Colon (tissue), 2 donors: ENCODE measurements at regions not wholly inside any gene's neighbourhood (a gene's known extent, or its start where the extent isn't known, plus 50 kb on each side); places are given as distances from the start of the nearest gene placed in this dataset.

Source experiments
- FAIRE-seq: peaks from 2 replicates; lab custom pipeline; 2012; peaks lifted over from hg19 to GRCh38; lab: Jason Lieb, UNC
- donor health status: control.
- donor health status: control.

DNA sequence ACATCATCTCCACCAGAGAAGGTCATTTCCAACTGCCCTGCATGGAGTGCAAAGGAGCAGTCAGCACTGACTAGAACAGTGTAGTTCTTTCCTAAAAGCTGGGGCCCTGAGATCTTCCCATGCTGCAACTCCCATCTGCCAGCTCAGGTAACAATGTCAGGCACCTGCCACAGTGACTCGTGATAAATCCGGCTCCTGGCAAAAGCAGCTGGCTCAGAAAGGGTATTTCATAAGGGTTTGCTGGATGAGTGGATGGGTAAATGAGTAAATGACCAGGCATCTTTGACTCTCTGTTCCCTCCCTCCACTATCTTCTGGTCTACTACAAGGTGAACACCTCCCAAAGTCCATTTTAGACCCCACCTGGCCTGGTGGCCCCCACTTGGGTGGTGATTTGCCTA, 403.6 kb downstream of the NXPE2 start:
- no peak for FAIRE-seq

DNA sequence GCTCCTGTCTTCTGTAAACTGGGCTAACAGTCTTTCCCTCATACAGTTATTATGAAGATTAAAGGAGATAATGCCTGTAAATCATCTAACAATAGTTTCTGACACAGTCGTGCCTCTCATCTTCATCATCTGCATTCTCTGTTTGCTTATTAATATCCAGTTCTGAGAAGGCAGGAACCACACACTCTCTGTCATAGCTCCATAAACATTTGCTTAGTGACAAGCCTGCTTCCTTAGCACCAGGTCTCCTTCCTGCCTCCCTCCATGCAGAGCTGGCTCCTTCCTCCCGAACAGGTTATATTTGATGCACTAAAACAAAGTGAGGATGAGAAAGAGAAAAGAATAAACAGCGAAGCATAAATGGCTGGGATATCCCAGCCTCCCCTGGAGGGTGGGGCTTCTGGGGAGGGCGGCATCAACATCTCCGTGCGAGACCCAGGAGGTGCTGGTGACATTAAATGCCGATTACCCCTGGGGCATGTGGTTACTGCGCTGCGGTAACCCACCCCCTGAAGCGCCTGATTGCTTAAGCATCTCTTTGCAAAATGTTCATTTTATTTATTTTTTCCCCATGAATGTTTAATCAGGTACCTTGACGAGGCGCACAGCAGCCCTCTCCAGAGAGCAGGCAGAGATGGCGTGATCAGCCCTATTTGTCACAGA, 404.9 kb downstream of the NXPE2 start:
- FAIRE-seq: no peak

- FAIRE-seq: no peak
Observed at GRCh38 chr11:115084231-115084630, 405.9 kb downstream of the NXPE2 start.

DNA sequence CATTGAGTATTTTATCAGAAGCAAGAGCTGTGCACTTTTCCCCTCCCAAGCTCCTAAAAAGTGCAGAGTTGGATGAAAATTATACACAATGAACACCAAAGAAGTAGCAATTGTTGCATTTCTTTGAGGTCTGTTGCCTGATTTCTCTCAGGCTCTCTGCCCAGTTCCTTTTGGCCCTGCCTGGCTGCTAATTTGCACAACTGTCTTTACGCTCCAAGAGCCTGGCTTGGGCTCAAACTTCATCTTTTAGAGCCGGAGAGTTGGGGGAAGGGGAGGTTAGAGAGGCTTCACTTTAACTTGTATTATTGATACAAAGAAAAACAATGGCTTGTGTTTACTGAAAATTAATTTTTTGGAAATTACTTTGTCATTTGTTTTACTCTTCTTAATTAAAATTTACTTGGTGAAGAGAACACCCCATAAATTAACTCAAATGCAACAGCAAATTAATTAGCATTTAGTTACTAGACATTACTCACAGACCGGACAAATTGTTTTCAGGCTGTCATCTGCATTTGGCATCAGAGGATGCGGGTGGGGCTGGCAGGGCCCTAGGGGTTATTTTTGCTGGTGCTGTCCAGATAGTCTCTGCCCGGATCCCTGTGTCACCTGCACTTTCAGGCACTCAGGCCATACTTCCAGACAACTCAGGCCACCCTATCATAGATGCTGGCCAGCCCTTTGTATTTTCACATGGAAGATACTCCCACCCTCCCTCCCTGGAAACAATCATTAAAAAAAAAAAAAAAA, 407.3 kb downstream of the NXPE2 start:
- no peak for FAIRE-seq

- FAIRE-seq: no peak
Observed at GRCh38 chr11:115087791-115088190, 409.5 kb downstream of the NXPE2 start.

DNA sequence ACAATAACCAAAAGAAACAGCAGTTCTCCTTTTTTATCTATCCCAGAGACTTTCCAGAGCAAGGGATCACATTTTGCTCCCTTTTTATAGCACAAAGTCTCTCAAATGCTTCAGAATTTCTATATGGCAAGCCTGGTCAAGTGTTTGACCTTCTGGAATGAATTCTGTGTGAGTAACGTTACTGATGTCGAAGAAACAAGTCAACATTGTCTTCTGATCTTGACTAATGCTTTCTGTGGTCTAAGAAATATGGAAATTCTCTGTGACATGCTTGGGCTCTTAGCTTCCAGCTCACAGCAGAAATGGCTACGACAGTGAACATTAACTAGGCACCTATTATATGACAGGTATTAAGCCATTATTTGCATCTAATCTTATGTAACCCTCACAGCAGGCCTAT, 411.7 kb downstream of the CADM1 start:
- FAIRE-seq: no peak

GRCh38 chr11:115097796-115098408, 406.3 kb downstream of the CADM1 start:
- no peak for FAIRE-seq

DNA sequence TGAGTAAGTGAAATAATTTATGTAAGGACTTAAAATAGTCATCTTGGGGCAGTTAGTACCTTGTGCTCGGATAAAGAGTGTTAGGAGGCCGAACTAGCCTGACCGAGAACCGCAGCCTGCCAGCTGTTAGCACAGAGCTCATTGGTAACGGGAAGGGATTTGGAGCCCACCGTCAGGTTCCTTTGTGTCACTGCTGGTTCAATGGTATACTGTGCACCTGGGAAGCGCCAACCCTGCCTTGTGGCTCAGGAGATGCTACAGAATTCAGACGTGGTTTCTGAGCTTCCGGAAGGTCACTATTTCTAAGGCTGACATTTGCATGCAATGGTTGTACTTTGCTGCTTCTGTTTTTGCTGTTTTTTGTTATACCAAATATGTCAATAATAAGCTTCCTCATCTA, 403.5 kb downstream of the CADM1 start:
- no peak for FAIRE-seq

GRCh38 chr11:115103921-115104320, 400.3 kb downstream of the CADM1 start:
- no peak for FAIRE-seq

DNA sequence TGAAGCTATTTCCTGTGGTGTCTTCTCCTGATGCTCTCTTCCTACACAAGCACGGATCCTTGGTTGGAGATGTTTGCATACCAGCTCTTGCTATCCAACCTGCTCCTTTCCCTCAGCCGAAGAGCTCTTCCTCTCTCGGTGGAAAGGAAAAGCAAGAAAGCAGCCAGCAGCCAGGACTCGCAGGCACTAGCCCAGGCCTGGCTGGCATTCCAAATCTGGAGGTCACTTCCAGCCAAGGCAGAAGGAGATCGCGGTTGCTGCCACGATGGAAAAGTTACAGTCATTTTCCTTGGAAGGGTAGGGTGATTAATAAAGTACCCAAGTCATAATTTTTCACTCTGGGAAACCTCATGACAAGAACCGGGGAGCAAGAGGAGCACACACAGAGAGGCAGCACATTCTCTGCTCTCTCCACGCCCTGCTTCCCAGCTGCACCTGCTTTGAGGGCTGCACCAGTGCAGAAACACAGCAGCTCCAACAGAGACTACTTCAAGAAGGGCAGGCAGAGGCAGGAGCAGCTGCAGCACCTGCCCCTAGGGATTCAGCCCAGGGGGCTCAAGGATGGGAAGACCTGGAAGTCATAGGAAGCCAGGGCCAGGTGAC, 399.3 kb downstream of the CADM1 start:
- no peak for FAIRE-seq

- FAIRE-seq: no peak
Observed at GRCh38 chr11:115111066-115111465, 393.1 kb downstream of the CADM1 start.

DNA sequence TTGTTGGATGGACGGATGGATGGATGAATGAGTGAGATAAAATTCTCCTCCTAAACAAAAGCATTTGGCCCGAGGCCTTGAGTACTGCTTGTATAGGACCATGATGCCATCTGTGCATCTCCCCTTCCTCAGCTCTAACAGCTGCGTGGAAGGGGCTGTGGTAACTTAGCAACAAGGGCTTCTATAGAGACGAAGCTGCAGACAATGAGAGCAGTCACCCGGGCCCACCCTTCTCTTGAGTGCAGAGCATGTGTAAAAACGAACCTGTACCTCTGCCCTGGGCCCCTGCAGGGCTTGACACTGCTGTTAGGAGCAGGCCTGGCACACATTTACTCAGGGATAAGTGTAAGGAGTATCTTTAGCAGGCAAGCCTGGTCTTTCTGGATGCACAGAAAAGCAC, 391.5 kb downstream of the CADM1 start:
- no peak for FAIRE-seq

DNA sequence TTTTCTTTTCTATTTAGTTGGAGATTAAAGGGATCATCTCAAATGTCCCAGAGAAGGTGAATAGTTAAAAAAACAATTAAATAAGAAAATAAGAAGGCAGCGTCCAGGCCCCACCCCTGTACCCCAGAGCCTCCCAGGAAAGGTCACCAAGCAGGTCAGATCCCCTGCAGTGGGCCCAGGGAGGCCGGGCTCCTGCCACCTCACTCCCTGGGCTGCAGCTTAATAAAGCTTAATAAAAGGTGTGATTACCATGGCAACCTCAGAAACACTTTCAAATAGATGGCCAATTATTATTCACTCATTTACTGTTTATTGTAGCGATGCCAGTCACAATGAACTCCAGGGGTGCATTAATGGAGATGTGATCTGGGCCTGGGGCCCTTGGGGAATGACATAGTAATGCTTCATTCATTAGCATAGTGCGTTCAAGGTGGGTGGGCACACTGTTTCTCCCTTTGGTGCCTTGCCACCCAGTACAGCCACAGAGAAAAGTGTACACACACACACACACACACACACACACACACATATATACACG, 386.2 kb downstream of the CADM1 start:
- FAIRE-seq: no peak

- no peak for FAIRE-seq
Observed at GRCh38 chr11:115119146-115119545, 385.1 kb downstream of the CADM1 start.
